ENCODE measurements at regions not wholly inside any gene's neighbourhood (a gene's known extent, or its start where the extent isn't known, plus 50 kb on each side); places are given as distances from the start of the nearest gene placed in this dataset.
"Not testable (repeated sequence)": the region's sequence is repeated elsewhere in the genome, so short reads cannot be mapped to it uniquely, and the experiment has no call there.

- no peaks in the 10 kb centered on the region for H3K9me3 ChIP-seq (ENCODE audit: severe bottlenecking)
- no peak overlapping the region for H3K27ac ChIP-seq
- DNase-seq = no peak
- H3K27me3 ChIP-seq (ENCODE audit: insufficient read depth, low read depth, severe bottlenecking) = no peaks in the 10 kb centered on the region
- H3K4me3 ChIP-seq (ENCODE audit: low read depth, low read length) = no peak overlapping the region
- H3K36me3 ChIP-seq = no peaks in the 10 kb centered on the region
- no peak for TF ChIP-seq CTCF (IDR thresholded peaks at IDR 0.05; ENCODE audit: low read depth, low read length)
Observed at GRCh38 chr12:90456248-90456647, 498.7 kb downstream of the CCER1 start.

GRCh38 chr12:90455756-90456155 is 499.2 kb downstream of the CCER1 start:
- Histone ChIP-seq H3K36me3 (no peaks in the 10 kb centered on the region), H3K27me3 (ENCODE audit: insufficient read depth, low read depth, severe bottlenecking) (no peaks in the 10 kb centered on the region), H3K9me3 (ENCODE audit: severe bottlenecking) (no peaks in the 10 kb centered on the region), H3K4me3 (ENCODE audit: low read depth, low read length) (no peak overlapping the region), H3K27ac (no peak overlapping the region)
- DNase-seq = no peak
- no peak for TF ChIP-seq CTCF (IDR thresholded peaks at IDR 0.05; ENCODE audit: low read depth, low read length)

- H3K36me3 ChIP-seq = no peaks in the 10 kb centered on the region
- no peaks in the 10 kb centered on the region for H3K9me3 ChIP-seq (ENCODE audit: severe bottlenecking)
- no peak for TF ChIP-seq CTCF (IDR thresholded peaks at IDR 0.05; ENCODE audit: low read depth, low read length)
- H3K27ac ChIP-seq = no peak overlapping the region
- H3K4me3 ChIP-seq (ENCODE audit: low read depth, low read length) = no peak overlapping the region
- no peaks in the 10 kb centered on the region for H3K27me3 ChIP-seq (ENCODE audit: insufficient read depth, low read depth, severe bottlenecking)
- no peak for DNase-seq
Observed at GRCh38 chr12:90449611-90450010, 505.4 kb downstream of the CCER1 start.

DNA sequence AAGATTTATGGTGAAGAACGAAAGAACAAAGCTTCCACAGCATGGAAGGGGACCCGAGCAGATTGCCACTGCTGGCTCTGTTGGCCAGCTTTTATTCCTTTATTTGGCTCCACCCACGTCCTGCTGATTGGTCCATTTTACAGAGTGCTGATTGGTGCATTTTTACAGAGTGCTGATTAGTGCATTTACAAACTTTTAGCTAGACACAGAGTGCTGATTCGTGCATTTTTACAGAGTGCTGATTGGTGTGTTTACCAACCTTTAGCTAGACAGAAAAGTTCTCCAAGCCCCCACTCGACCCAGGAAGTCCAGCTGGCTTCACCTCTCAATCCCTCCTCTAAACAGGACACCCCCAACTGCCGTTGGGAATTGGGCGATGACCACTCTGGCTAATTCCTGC is 511.5 kb downstream of the CCER1 start:
- not testable (repeated sequence) for H3K36me3 ChIP-seq; H3K4me3 ChIP-seq (ENCODE audit: low read depth, low read length); DNase-seq; H3K27me3 ChIP-seq (ENCODE audit: insufficient read depth, low read depth, severe bottlenecking); H3K27ac ChIP-seq
- peaks cover 14% of the 10 kb centered on the region for H3K9me3 ChIP-seq (ENCODE audit: severe bottlenecking)

DNA sequence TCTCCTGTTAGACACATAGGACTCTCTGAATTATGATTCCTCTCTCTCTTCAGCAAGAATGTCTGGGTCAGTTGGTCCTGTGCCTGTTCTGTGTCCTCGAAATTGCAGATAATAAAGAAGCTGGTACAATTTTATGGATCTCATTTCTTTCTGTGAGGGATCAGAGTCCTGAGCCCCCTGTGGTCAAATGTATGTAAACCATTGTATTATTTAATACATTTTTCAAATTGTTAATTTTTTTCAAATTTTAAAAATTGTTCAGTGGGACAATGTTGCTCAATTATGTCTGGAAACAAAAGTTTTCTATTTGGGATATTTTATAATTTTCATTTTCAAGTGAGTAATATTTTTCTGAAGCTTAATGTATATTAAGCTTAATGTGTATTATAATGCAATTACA is 513.5 kb downstream of the CCER1 start:
- TF ChIP-seq CTCF (IDR thresholded peaks at IDR 0.05; ENCODE audit: low read depth, low read length) = no peak
- DNase-seq = no peak
- Histone ChIP-seq H3K27ac (no peak overlapping the region), H3K9me3 (ENCODE audit: severe bottlenecking) (peaks cover 14% of the 10 kb centered on the region), H3K4me3 (ENCODE audit: low read depth, low read length) (no peak overlapping the region), H3K36me3 (no peaks in the 10 kb centered on the region), H3K27me3 (ENCODE audit: insufficient read depth, low read depth, severe bottlenecking) (no peaks in the 10 kb centered on the region)

DNA sequence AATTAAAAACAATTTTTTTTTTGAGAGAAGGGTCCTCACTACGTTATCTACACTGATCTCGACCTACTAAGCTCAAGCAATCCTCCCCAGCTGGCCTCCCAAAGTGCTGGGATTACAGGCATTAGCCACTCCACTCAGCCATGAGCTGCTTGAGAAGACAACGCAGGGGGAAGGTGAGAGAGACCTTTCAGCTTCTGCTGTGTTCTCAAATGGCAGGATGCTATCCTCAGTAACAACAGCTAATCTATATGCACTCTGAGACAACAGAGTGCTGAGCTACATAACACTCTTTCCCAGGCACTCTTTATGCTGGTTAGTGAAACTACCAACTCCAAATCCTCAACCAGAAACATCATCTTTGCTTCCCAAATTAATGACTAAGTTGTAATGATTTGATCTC is 526.1 kb downstream of the CCER1 start:
- TF ChIP-seq CTCF (IDR thresholded peaks at IDR 0.05; ENCODE audit: low read depth, low read length) = no peak
- H3K9me3 ChIP-seq (ENCODE audit: severe bottlenecking) = no peaks in the 10 kb centered on the region
- H3K27ac ChIP-seq = no peak overlapping the region
- DNase-seq = peak; percentile 33
- H3K27me3 ChIP-seq (ENCODE audit: insufficient read depth, low read depth, severe bottlenecking) = no peaks in the 10 kb centered on the region
- no peak overlapping the region for H3K4me3 ChIP-seq (ENCODE audit: low read depth, low read length)
- H3K36me3 ChIP-seq = no peaks in the 10 kb centered on the region
